Upper lobe of left lung (tissue), 6 donors: ENCODE measurements at regions not wholly inside any gene's neighbourhood (a gene's known extent, or its start where the extent isn't known, plus 50 kb on each side); places are given as distances from the start of the nearest gene placed in this dataset.

ENCODE experiments used
- ATAC-seq, 2 donors: fragments of 200-7000 bp; cut with Tn5 transposase; one replicate each; pipeline ENCODE4 v1.9.1; 2022; ENCODE audit warnings: mild to moderate bottlenecking in 2 of 2, moderate library complexity in 2 of 2; ENCODE audit not compliant: low FRiP score in 2 of 2
- DNase-seq, 2 donors: peaks; one replicate each; pipeline ENCODE4 v3.0.0-alpha.2; 2019 to 2020
- H3K27ac ChIP-seq, 4 donors: fragments of 200-600 bp; sonication (generic); one replicate each; pipeline ENCODE4 v1.5.1; 2016 to 2019
- H3K27me3 ChIP-seq, 4 donors: fragments of 200-600 bp; sonication (generic); one replicate each; pipeline ENCODE4 v1.5.1; 2017 to 2019
- H3K36me3 ChIP-seq, 4 donors: fragments of 200-600 bp; sonication (generic); one replicate each; pipeline ENCODE4 v1.5.1; 2016 to 2019
- H3K4me1 ChIP-seq, 4 donors: fragments of 200-600 bp; sonication (generic); one replicate each; pipeline ENCODE4 v1.5.1; 2018 to 2019
- H3K4me3 ChIP-seq, 4 donors: fragments of 200-600 bp; sonication (generic); one replicate each; pipeline ENCODE4 v1.5.1; 2017 to 2019; ENCODE audit warnings: mild to moderate bottlenecking in 2 of 4, moderate library complexity in 1 of 4
- H3K9me3 ChIP-seq, 4 donors: fragments of 200-600 bp; sonication (generic); one replicate each; pipeline ENCODE4 v1.5.1; 2018 to 2019
- EP300 ChIP-seq, 4 donors: sonication (generic); formaldehyde crosslinking; IDR thresholded peaks; one replicate each; pipeline ENCODE4 v1.5.1; 2017; ENCODE audit warnings: antibody characterized with exemption in 4 of 4, control low read depth in 2 of 4
- POLR2A ChIP-seq, 4 donors: fragments of 450-650 bp; IDR thresholded peaks; one replicate each; pipeline ENCODE4 v1.5.1; 2016 to 2017; ENCODE audit warnings: antibody characterized with exemption in 4 of 4, mild to moderate bottlenecking in 2 of 4
- POLR2AphosphoS5 ChIP-seq, 2 donors: sonication (generic); formaldehyde crosslinking; IDR thresholded peaks; one replicate each; pipeline ENCODE4 v1.5.1; 2017; ENCODE audit warnings: antibody characterized with exemption in 2 of 2
- WGBS, 2 donors: methylation state at CpG; one replicate each; pipeline ENCODE4 v1.1.5; 2017 to 2018; 5-methylcytosine and 5-hydroxymethylcytosine counted together
- TF ChIP-seq, protein P1 (sequence below), 6 experiments: fragments of 450-650 bp in 4 of 6; fragments of 200-600 bp in 2 of 6; sonication (generic) in 2 of 6; IDR thresholded peaks; one replicate each; pipeline ENCODE4 v1.5.1; 2016 to 2019; ENCODE audit warnings: antibody characterized with exemption in 6 of 6
- donor health status: DM: no; HTN: no; CAD: no; lungs with moderate emphysema.
- donor health status: DM: no; HTN: yes; CAD: no; lungs with severe emphysema.

DNA sequence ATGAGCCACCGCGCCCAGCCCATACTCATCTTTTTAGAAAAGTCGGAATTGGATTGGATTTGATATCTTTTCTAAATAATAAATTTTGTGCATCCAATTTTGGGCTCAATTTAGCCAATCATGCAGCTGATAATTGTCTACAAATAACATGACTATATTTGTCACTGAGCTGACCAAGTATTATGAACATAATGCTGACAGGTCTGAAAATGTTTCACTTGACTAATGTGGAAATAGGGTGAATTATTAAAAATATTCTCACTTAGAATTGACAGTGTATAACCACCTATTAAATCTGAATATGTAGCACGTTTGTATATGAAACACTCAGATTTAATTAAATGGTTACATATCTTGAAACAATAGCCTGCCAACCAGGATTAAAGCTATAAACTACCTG lies 657.2 kb upstream of the FSHR start:
- no peaks in the 10 kb centered on the region for H3K27me3 ChIP-seq
- H3K4me1 ChIP-seq: no peaks in the 10 kb centered on the region
- ATAC-seq (no peak), DNase-seq (no peak)
- TF ChIP-seq EP300 (IDR thresholded peaks at IDR 0.05): no peak
- TF ChIP-seq POLR2AphosphoS5 (IDR thresholded peaks at IDR 0.05): no peak
- TF ChIP-seq, protein P1, sequence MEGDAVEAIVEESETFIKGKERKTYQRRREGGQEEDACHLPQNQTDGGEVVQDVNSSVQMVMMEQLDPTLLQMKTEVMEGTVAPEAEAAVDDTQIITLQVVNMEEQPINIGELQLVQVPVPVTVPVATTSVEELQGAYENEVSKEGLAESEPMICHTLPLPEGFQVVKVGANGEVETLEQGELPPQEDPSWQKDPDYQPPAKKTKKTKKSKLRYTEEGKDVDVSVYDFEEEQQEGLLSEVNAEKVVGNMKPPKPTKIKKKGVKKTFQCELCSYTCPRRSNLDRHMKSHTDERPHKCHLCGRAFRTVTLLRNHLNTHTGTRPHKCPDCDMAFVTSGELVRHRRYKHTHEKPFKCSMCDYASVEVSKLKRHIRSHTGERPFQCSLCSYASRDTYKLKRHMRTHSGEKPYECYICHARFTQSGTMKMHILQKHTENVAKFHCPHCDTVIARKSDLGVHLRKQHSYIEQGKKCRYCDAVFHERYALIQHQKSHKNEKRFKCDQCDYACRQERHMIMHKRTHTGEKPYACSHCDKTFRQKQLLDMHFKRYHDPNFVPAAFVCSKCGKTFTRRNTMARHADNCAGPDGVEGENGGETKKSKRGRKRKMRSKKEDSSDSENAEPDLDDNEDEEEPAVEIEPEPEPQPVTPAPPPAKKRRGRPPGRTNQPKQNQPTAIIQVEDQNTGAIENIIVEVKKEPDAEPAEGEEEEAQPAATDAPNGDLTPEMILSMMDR (IDR thresholded peaks at IDR 0.05): no peak
- TF ChIP-seq POLR2A (IDR thresholded peaks at IDR 0.05): no peak
- H3K9me3 ChIP-seq: no peaks in the 10 kb centered on the region
- no peaks in the 10 kb centered on the region for H3K36me3 ChIP-seq
- no peak overlapping the region for H3K27ac ChIP-seq
- H3K4me3 ChIP-seq: no peak overlapping the region
- WGBS, 2 donors: 85 to 89% methylated on average over 4 of the region's 4 CpGs

DNA sequence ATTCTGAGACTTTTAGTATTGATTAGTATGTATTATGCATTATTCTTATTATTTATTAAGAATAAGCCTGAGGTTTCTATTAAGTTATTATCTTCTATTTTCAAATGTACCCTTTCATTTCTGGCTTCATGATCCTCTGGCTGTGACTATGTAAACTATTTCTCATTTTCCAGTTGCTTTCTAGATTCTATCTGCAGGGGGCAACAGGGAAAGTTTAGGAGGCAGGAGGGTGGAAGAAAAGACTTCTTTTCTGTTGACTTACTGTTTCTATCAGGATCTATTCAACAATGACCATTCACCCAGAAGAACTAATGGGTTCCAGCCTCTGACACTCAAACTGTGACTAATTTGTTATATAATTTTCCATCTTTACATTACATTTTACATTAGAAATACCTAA lies 653.4 kb upstream of the FSHR start:
- no peak for DNase-seq

DNA sequence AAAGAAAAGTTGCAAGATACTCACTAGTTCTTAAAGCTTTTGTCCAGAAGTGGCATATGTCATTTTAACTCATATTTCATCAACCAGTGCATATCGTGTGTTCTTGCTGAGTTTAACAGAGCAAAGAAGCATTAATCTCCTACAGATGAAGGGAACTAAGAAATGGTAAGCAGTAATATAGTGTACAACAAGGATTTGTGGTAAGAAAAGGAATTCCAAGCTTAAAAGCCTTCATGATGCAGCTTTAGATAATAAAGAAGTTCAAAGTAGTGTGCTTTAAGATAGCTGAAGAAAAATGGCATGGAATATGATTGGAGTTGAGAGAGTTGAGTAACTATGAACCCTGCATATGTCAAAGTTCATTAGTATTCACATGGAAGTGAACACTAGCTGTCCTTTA lies 649.8 kb upstream of the FSHR start:
- Histone ChIP-seq H3K27ac (no peak overlapping the region), H3K4me1 (no peaks in the 10 kb centered on the region), H3K36me3 (no peaks in the 10 kb centered on the region), H3K9me3 (no peaks in the 10 kb centered on the region), H3K27me3 (no peaks in the 10 kb centered on the region), H3K4me3 (no peak overlapping the region)
- TF ChIP-seq POLR2AphosphoS5 (IDR thresholded peaks at IDR 0.05) (no peak), EP300 (IDR thresholded peaks at IDR 0.05) (no peak), POLR2A (IDR thresholded peaks at IDR 0.05) (no peak)
- TF ChIP-seq, protein P1 (IDR thresholded peaks at IDR 0.05): no peak
- WGBS, 2 donors: 67 to 74% methylated on average over 1 of the region's 1 CpG
- ATAC-seq (no peak), DNase-seq (no peak)

More for the DNA sequence above, 653.4 kb upstream of the FSHR start:
- no peaks in the 10 kb centered on the region for H3K27me3 ChIP-seq
- H3K4me3 ChIP-seq: no peak overlapping the region
- H3K4me1 ChIP-seq: no peaks in the 10 kb centered on the region
- H3K9me3 ChIP-seq: no peaks in the 10 kb centered on the region
- no peak overlapping the region for H3K27ac ChIP-seq
- TF ChIP-seq POLR2A (IDR thresholded peaks at IDR 0.05) (no peak), EP300 (IDR thresholded peaks at IDR 0.05) (no peak), POLR2AphosphoS5 (IDR thresholded peaks at IDR 0.05) (no peak)
- TF ChIP-seq, protein P1 (IDR thresholded peaks at IDR 0.05): no peak
- H3K36me3 ChIP-seq: no peaks in the 10 kb centered on the region
- no peak for ATAC-seq

DNA sequence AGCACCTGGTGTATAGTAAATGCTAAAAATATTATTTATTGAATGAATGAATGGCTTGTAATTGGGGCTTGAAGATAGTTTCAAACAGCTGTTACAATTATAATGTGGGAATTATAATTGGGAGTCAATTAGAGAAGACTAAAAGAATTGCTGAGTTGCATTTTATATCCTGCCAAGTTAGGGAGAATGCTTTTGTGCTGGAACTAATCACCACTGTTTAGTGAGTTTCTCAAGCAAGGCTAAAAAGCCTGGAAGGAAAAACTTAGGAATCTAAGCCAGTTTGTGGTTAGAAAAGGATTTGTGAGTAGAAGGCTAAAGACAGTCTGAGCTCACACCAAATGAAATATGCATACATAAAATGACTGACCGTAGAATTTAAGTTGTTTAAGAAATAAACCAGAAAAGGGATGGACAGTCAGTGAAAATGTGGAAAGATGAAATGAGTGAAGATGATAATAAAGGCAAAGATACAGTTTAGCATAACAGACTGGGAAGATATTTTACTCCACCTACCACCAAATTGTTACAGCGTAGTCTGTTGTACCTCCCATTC lies 647.7 kb upstream of the FSHR start:
- no peaks in the 10 kb centered on the region for H3K36me3 ChIP-seq
- WGBS, 2 donors: 83 to 88% methylated on average over 2 of the region's 2 CpGs
- no peaks in the 10 kb centered on the region for H3K4me1 ChIP-seq
- H3K27ac ChIP-seq: no peak overlapping the region
- H3K4me3 ChIP-seq: no peak overlapping the region
- no peak for ATAC-seq
- H3K27me3 ChIP-seq: no peaks in the 10 kb centered on the region
- no peak for DNase-seq
- no peak for TF ChIP-seq EP300 (IDR thresholded peaks at IDR 0.05)
- no peak for TF ChIP-seq POLR2A (IDR thresholded peaks at IDR 0.05)
- TF ChIP-seq, protein P1 (IDR thresholded peaks at IDR 0.05): no peak
- TF ChIP-seq POLR2AphosphoS5 (IDR thresholded peaks at IDR 0.05): no peak
- H3K9me3 ChIP-seq: no peaks in the 10 kb centered on the region

DNA sequence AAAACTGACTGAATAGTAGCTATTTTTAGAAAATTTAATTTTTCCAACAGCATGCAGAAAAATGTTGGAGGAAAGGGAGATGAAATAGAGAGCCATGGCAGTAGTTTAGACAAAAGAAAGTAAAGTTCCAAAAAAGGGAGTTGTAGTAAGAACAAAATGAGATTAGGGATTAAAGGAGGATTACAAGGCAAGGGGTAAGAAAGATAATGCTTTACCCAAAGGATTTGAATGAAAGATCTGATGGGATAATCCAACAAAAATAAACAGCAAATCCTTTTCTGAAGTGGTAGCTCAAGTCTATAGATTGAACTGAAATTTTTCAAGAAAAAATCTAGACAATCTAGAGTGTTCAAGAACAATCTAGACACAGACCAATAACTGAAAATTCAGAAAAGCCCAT lies 644.3 kb upstream of the FSHR start:
- H3K27me3 ChIP-seq: no peaks in the 10 kb centered on the region
- H3K27ac ChIP-seq: no peak overlapping the region
- DNase-seq (no peak), ATAC-seq (no peak)
- no peak overlapping the region for H3K4me3 ChIP-seq
- no peaks in the 10 kb centered on the region for H3K4me1 ChIP-seq
- no peaks in the 10 kb centered on the region for H3K36me3 ChIP-seq
- H3K9me3 ChIP-seq: no peaks in the 10 kb centered on the region
- TF ChIP-seq POLR2A (IDR thresholded peaks at IDR 0.05) (no peak), EP300 (IDR thresholded peaks at IDR 0.05) (no peak), POLR2AphosphoS5 (IDR thresholded peaks at IDR 0.05) (no peak)
- TF ChIP-seq, protein P1 (IDR thresholded peaks at IDR 0.05): no peak
